ENCODE measurements at regions not wholly inside any gene's neighbourhood (a gene's known extent, or its start where the extent isn't known, plus 50 kb on each side); places are given as distances from the start of the nearest gene placed in this dataset.

- no peak for DNase-seq
Measured at GRCh38 chr18:55089610-55090009, 130.3 kb upstream of the CCDC68 start.

GRCh38 chr18:55088561-55088960 is 129.3 kb upstream of the CCDC68 start:
- no peak for DNase-seq

- no peak for DNase-seq
Measured at GRCh38 chr18:55088000-55088401, 128.7 kb upstream of the CCDC68 start.

- no peak for DNase-seq
Measured at GRCh38 chr18:55086906-55087305, 127.6 kb upstream of the CCDC68 start.

- DNase-seq: no peak
Measured at GRCh38 chr18:55085557-55086285, 126.5 kb upstream of the CCDC68 start.

GRCh38 chr18:55084550-55084949 is 125.3 kb upstream of the CCDC68 start:
- DNase-seq: no peak

GRCh38 chr18:55083461-55083860 is 124.2 kb upstream of the CCDC68 start:
- DNase-seq: no peak

- no peak for DNase-seq
Measured at GRCh38 chr18:55079481-55080355, 120.5 kb upstream of the CCDC68 start.

GRCh38 chr18:55079067-55079466 is 119.8 kb upstream of the CCDC68 start:
- DNase-seq: no peak

GRCh38 chr18:55078303-55078932 is 119.2 kb upstream of the CCDC68 start:
- no peak for DNase-seq

GRCh38 chr18:55076643-55077218 is 117.5 kb upstream of the CCDC68 start:
- no peak for DNase-seq

GRCh38 chr18:55073834-55074233 is 114.6 kb upstream of the CCDC68 start:
- DNase-seq: no peak

- no peak for DNase-seq
Measured at GRCh38 chr18:55073116-55073515, 113.9 kb upstream of the CCDC68 start.

GRCh38 chr18:55072698-55073097 is 113.4 kb upstream of the CCDC68 start:
- DNase-seq: no peak

- no peak for DNase-seq
Measured at GRCh38 chr18:55072181-55072580, 112.9 kb upstream of the CCDC68 start.

GRCh38 chr18:55069497-55069896 is 110.2 kb upstream of the CCDC68 start:
- DNase-seq: no peak

GRCh38 chr18:55064760-55065159 is 105.5 kb upstream of the CCDC68 start:
- peak in 1 of 5 experiments; percentile 21 for DNase-seq

GRCh38 chr18:55064073-55064472 is 104.8 kb upstream of the CCDC68 start:
- no peak for DNase-seq

GRCh38 chr18:55054021-55054990 is 95.0 kb upstream of the CCDC68 start:
- DNase-seq: no peak

- DNase-seq: no peak
Measured at GRCh38 chr18:55048892-55049291, 89.6 kb upstream of the CCDC68 start.

GRCh38 chr18:55047546-55047945 is 88.3 kb upstream of the CCDC68 start:
- no peak for DNase-seq

GRCh38 chr18:55041366-55041765 is 82.1 kb upstream of the CCDC68 start:
- no peak for DNase-seq
